ENCODE measurements at regions not wholly inside any gene's neighbourhood (a gene's known extent, or its start where the extent isn't known, plus 50 kb on each side); places are given as distances from the start of the nearest gene placed in this dataset.

- no peaks in the 10 kb centered on the region for H3K27me3 ChIP-seq (ENCODE audit: control insufficient read depth, insufficient read depth, low read length)
- no peak overlapping the region for H3K9ac ChIP-seq (ENCODE audit: low read depth, low read length)
- peaks cover 11% of the 10 kb centered on the region for H3K4me1 ChIP-seq (ENCODE audit: control insufficient read depth, insufficient read depth, low read length)
- H3K36me3 ChIP-seq (ENCODE audit: insufficient read depth, low read length), result no peaks in the 10 kb centered on the region
- H3K4me3 ChIP-seq (ENCODE audit: low read length), result no peak overlapping the region
- H3K4me2 ChIP-seq (ENCODE audit: low read length), result no peak overlapping the region
- no peaks in the 10 kb centered on the region for H3K9me3 ChIP-seq (replicated peaks; ENCODE audit: low read length)
Measured at GRCh38 chr21:22889445-22889844, 1891.2 kb downstream of the NCAM2 start.

DNA sequence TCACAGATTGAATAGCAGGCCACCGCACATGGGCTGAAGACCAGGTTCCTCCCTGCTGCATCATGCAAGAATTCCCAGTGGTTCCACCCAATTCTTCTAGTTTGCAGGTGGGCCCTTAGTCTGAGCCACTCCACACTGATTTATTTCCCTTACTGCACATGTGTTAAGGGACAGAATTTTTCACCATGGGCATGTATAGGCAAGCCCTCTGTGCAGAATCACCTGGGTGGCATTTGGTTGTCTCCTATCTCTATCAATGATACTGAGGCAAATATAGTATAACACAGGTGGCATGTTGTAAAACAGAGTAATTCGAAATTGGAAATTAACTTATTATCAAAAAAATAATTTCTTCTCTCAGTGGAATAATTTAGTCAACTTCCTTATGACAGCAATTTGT is 1892.4 kb downstream of the NCAM2 start:
- no peaks in the 10 kb centered on the region for H3K36me3 ChIP-seq (ENCODE audit: insufficient read depth, low read length)
- no peaks in the 10 kb centered on the region for H3K9me3 ChIP-seq (replicated peaks; ENCODE audit: low read length)

GRCh38 chr21:22892028-22892427 is 1893.8 kb downstream of the NCAM2 start:
- H3K4me3 ChIP-seq (ENCODE audit: low read length), result no peak overlapping the region
- no peaks in the 10 kb centered on the region for H3K27me3 ChIP-seq (ENCODE audit: control insufficient read depth, insufficient read depth, low read length)
- H3K4me1 ChIP-seq (ENCODE audit: control insufficient read depth, insufficient read depth, low read length), result peaks cover 11% of the 10 kb centered on the region
- H3K9ac ChIP-seq (ENCODE audit: low read depth, low read length), result no peak overlapping the region
- H3K9me3 ChIP-seq (replicated peaks; ENCODE audit: low read length), result no peaks in the 10 kb centered on the region
- no peak overlapping the region for H3K4me2 ChIP-seq (ENCODE audit: low read length)
- H3K36me3 ChIP-seq (ENCODE audit: insufficient read depth, low read length), result no peaks in the 10 kb centered on the region

More for the DNA sequence above, 1892.4 kb downstream of the NCAM2 start:
- H3K4me3 ChIP-seq (ENCODE audit: low read length), result no peak overlapping the region
- H3K27me3 ChIP-seq (ENCODE audit: control insufficient read depth, insufficient read depth, low read length), result no peaks in the 10 kb centered on the region
- no peak overlapping the region for H3K4me2 ChIP-seq (ENCODE audit: low read length)
- H3K9ac ChIP-seq (ENCODE audit: low read depth, low read length), result no peak overlapping the region
- H3K4me1 ChIP-seq (ENCODE audit: control insufficient read depth, insufficient read depth, low read length), result peaks cover 11% of the 10 kb centered on the region

DNA sequence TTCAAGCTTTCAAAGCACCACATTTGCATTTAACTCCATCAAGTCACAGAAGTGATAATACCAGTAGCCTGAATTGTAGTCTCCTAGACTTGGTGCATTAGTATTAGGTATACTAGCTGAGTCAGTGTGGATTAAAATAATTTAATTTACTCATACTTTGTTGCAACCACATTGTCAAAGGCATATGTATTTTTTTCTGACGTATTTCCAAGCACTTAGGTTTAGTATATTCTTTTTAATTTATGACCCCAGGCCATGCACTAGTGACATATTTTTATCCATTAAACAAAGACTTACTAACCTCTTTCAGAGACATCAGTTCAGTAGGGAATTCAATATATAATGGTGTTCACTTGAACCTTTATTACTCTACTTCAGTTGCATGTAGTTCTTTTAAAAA is 1894.5 kb downstream of the NCAM2 start:
- Histone ChIP-seq H3K9ac (ENCODE audit: low read depth, low read length) (no peak overlapping the region), H3K36me3 (ENCODE audit: insufficient read depth, low read length) (no peaks in the 10 kb centered on the region), H3K4me2 (ENCODE audit: low read length) (no peak overlapping the region), H3K9me3 (replicated peaks; ENCODE audit: low read length) (no peaks in the 10 kb centered on the region), H3K4me1 (ENCODE audit: control insufficient read depth, insufficient read depth, low read length) (peaks cover 11% of the 10 kb centered on the region), H3K27me3 (ENCODE audit: control insufficient read depth, insufficient read depth, low read length) (no peaks in the 10 kb centered on the region), H3K4me3 (ENCODE audit: low read length) (no peak overlapping the region)

GRCh38 chr21:22898051-22898665 is 1899.9 kb downstream of the NCAM2 start:
- Histone ChIP-seq H3K9me3 (replicated peaks; ENCODE audit: low read length) (no peaks in the 10 kb centered on the region), H3K4me1 (ENCODE audit: control insufficient read depth, insufficient read depth, low read length) (peaks cover 5% of the 10 kb centered on the region), H3K9ac (ENCODE audit: low read depth, low read length) (no peak overlapping the region), H3K27me3 (ENCODE audit: control insufficient read depth, insufficient read depth, low read length) (no peaks in the 10 kb centered on the region), H3K4me3 (ENCODE audit: low read length) (no peak overlapping the region), H3K4me2 (ENCODE audit: low read length) (no peak overlapping the region), H3K36me3 (ENCODE audit: insufficient read depth, low read length) (no peaks in the 10 kb centered on the region)

GRCh38 chr21:22900490-22900889 is 1902.3 kb downstream of the NCAM2 start:
- Histone ChIP-seq H3K36me3 (ENCODE audit: insufficient read depth, low read length) (no peaks in the 10 kb centered on the region), H3K4me3 (ENCODE audit: low read length) (no peak overlapping the region), H3K9me3 (replicated peaks; ENCODE audit: low read length) (no peaks in the 10 kb centered on the region), H3K4me2 (ENCODE audit: low read length) (peak overlapping the region; percentile 33), H3K4me1 (ENCODE audit: control insufficient read depth, insufficient read depth, low read length) (peaks cover 5% of the 10 kb centered on the region), H3K27me3 (ENCODE audit: control insufficient read depth, insufficient read depth, low read length) (no peaks in the 10 kb centered on the region), H3K9ac (ENCODE audit: low read depth, low read length) (no peak overlapping the region)

DNA sequence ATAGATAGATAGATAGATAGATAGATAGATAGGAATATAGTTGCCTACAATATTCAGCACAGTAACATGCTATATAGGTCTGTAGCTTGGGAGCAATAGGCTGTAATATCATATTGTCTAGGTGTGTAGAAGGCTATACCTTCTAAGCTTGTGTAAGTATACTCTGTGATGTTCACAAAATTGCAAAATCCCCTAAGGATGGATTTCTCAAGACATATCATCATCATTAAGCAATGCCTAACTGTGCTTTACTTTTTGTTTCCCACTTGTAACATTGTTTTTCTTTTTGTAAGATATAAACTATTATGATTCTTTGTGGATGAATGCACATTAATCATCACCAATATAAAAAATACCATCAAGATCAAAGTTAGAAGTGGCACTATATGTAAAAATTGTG is 1905.6 kb downstream of the NCAM2 start:
- H3K27me3 ChIP-seq (ENCODE audit: control insufficient read depth, insufficient read depth, low read length), result no peaks in the 10 kb centered on the region
- H3K4me3 ChIP-seq (ENCODE audit: low read length), result no peak overlapping the region
- H3K4me1 ChIP-seq (ENCODE audit: control insufficient read depth, insufficient read depth, low read length), result peaks cover 5% of the 10 kb centered on the region
- no peak overlapping the region for H3K4me2 ChIP-seq (ENCODE audit: low read length)
- no peak overlapping the region for H3K9ac ChIP-seq (ENCODE audit: low read depth, low read length)
- no peaks in the 10 kb centered on the region for H3K9me3 ChIP-seq (replicated peaks; ENCODE audit: low read length)
- H3K36me3 ChIP-seq (ENCODE audit: insufficient read depth, low read length), result no peaks in the 10 kb centered on the region

DNA sequence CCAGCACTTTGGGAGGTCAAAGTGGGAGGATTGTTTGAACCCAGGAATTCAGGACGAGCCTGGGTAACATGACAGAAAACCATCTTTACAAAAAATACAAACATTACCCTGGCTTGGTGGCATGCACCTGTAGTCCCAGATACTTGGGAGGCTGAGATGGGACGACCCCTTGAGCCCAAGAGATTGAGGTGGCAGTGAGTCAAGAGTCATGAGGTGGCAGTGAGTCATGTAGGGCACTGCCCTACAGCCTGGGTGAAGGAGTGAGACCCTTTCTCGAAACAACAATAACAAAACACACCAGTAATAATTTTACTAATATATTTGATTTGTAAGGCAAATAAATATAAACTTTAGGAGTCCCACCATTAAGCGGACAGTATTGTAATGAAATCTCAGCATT is 1906.2 kb downstream of the NCAM2 start:
- Histone ChIP-seq H3K9me3 (replicated peaks; ENCODE audit: low read length) (no peaks in the 10 kb centered on the region), H3K4me1 (ENCODE audit: control insufficient read depth, insufficient read depth, low read length) (peaks cover 5% of the 10 kb centered on the region), H3K9ac (ENCODE audit: low read depth, low read length) (no peak overlapping the region), H3K4me3 (ENCODE audit: low read length) (no peak overlapping the region), H3K36me3 (ENCODE audit: insufficient read depth, low read length) (no peaks in the 10 kb centered on the region), H3K4me2 (ENCODE audit: low read length) (no peak overlapping the region), H3K27me3 (ENCODE audit: control insufficient read depth, insufficient read depth, low read length) (no peaks in the 10 kb centered on the region)

DNA sequence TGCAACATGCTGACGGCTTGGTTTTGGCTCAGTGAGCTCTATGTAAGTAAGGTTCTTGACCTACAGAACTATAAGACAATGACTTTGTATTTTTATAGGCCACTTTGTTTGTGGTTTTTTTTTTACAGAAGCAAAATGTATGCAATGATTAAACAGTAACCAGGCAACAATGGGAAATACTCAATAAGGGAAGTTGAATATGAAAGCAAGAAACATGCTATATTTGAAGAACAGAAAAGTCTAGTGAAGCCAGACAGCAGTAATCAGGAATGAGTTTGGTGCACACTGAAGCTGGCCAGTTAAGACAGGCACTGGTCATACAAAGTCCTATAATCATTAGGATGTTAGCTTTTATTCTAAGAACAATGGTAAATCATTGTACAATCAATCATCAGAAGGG is 1926.8 kb downstream of the NCAM2 start:
- no peaks in the 10 kb centered on the region for H3K27me3 ChIP-seq (ENCODE audit: control insufficient read depth, insufficient read depth, low read length)
- no peak overlapping the region for H3K9ac ChIP-seq (ENCODE audit: low read depth, low read length)
- no peak overlapping the region for H3K4me2 ChIP-seq (ENCODE audit: low read length)
- H3K4me3 ChIP-seq (ENCODE audit: low read length), result no peak overlapping the region
- no peaks in the 10 kb centered on the region for H3K9me3 ChIP-seq (replicated peaks; ENCODE audit: low read length)
- no peaks in the 10 kb centered on the region for H3K4me1 ChIP-seq (ENCODE audit: control insufficient read depth, insufficient read depth, low read length)
- H3K36me3 ChIP-seq (ENCODE audit: insufficient read depth, low read length), result no peaks in the 10 kb centered on the region

DNA sequence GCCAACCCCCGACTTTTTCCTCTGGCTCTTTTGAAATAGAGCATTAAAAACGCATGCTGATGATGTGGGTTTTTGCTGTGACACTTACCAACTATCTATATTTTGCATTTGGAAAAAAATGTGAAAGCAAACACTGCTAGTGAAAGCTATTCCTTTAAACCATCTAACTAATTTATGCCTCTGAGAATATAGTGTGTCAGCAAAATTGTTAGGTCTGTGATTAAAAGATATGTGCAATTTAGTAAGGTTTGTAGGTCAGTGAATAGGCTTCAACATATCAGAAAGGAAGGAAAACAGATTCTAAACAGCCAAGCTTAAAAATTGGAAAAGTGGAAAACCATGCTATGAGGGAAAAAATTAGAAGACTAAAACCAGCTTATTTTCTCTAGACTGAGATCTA is 1929.3 kb downstream of the NCAM2 start:
- H3K4me1 ChIP-seq (ENCODE audit: control insufficient read depth, insufficient read depth, low read length), result no peaks in the 10 kb centered on the region

DNA sequence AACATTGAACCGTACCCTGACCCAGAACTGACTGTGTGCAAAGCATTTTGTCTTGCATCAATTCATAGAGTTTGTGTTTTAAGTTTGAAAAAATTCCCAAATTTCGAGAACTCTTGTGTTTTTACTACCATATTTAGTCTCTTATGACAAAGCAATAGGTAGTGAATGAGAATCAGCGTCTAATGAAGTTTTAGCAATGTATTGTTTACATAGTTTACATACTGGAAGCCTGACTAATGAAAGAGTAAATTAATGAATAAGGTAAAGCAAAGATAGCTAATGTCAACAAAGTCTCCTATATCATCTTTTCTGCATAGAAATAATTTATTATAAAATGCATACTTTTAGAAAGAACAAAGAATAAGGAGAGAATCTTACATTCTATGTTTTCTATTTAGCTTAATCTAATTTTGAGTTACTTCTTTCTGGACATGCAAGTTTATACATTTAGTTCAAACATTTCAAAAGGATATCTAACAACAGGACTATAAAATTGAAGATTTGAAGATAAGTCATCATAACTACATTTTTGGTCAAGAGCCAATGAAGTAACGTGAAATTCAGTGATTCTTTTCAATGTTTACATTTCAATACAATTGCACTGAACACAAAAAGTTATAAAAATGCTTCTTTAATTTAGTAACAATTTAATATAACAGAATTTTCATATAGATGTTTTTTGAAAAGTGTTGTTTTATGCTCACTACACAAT is 1943.7 kb downstream of the NCAM2 start:
- H3K9ac ChIP-seq (ENCODE audit: low read depth, low read length), result no peak overlapping the region
- no peaks in the 10 kb centered on the region for H3K36me3 ChIP-seq (ENCODE audit: insufficient read depth, low read length)
- no peaks in the 10 kb centered on the region for H3K4me1 ChIP-seq (ENCODE audit: control insufficient read depth, insufficient read depth, low read length)
- no peaks in the 10 kb centered on the region for H3K9me3 ChIP-seq (replicated peaks; ENCODE audit: low read length)
- H3K27me3 ChIP-seq (ENCODE audit: control insufficient read depth, insufficient read depth, low read length), result no peaks in the 10 kb centered on the region
- H3K4me3 ChIP-seq (ENCODE audit: low read length), result no peak overlapping the region
- H3K4me2 ChIP-seq (ENCODE audit: low read length), result no peak overlapping the region

More for the DNA sequence above, 1929.3 kb downstream of the NCAM2 start:
- H3K9me3 ChIP-seq (replicated peaks; ENCODE audit: low read length), result no peaks in the 10 kb centered on the region
- no peak overlapping the region for H3K4me3 ChIP-seq (ENCODE audit: low read length)
- H3K27me3 ChIP-seq (ENCODE audit: control insufficient read depth, insufficient read depth, low read length), result no peaks in the 10 kb centered on the region
- H3K4me2 ChIP-seq (ENCODE audit: low read length), result no peak overlapping the region
- no peak overlapping the region for H3K9ac ChIP-seq (ENCODE audit: low read depth, low read length)
- H3K36me3 ChIP-seq (ENCODE audit: insufficient read depth, low read length), result no peaks in the 10 kb centered on the region

DNA sequence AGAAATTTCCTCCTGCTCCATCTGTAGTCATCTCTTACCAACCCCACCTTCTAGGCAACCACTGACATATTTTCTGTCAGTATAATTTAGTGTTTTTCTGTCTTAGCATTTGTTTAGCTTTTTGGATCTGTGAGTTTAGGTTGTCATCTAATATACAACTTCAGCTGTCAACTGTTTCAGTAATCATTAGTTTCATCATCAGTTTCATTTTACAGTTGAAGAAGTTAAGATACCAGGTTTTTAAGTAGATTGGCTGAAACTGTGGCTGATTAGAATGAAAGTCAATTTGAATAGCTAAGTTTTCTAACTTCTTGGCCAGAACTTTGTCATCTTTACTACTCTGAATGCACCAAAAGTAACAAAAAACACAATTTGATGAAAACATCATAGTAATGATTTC is 1957.3 kb downstream of the NCAM2 start:
- no peak overlapping the region for H3K9ac ChIP-seq (ENCODE audit: low read depth, low read length)
- H3K36me3 ChIP-seq (ENCODE audit: insufficient read depth, low read length), result no peaks in the 10 kb centered on the region
- H3K4me2 ChIP-seq (ENCODE audit: low read length), result no peak overlapping the region
- no peaks in the 10 kb centered on the region for H3K27me3 ChIP-seq (ENCODE audit: control insufficient read depth, insufficient read depth, low read length)
- no peaks in the 10 kb centered on the region for H3K4me1 ChIP-seq (ENCODE audit: control insufficient read depth, insufficient read depth, low read length)
- H3K4me3 ChIP-seq (ENCODE audit: low read length), result no peak overlapping the region
- no peaks in the 10 kb centered on the region for H3K9me3 ChIP-seq (replicated peaks; ENCODE audit: low read length)
